ENCODE measurements at regions not wholly inside any gene's neighbourhood (a gene's known extent, or its start where the extent isn't known, plus 50 kb on each side); places are given as distances from the start of the nearest gene placed in this dataset.

GRCh38 chr10:47181052-47181849 lies 118.7 kb upstream of the GDF10 start:
- ATAC-seq (ENCODE audit: low FRiP score), result no peak

DNA sequence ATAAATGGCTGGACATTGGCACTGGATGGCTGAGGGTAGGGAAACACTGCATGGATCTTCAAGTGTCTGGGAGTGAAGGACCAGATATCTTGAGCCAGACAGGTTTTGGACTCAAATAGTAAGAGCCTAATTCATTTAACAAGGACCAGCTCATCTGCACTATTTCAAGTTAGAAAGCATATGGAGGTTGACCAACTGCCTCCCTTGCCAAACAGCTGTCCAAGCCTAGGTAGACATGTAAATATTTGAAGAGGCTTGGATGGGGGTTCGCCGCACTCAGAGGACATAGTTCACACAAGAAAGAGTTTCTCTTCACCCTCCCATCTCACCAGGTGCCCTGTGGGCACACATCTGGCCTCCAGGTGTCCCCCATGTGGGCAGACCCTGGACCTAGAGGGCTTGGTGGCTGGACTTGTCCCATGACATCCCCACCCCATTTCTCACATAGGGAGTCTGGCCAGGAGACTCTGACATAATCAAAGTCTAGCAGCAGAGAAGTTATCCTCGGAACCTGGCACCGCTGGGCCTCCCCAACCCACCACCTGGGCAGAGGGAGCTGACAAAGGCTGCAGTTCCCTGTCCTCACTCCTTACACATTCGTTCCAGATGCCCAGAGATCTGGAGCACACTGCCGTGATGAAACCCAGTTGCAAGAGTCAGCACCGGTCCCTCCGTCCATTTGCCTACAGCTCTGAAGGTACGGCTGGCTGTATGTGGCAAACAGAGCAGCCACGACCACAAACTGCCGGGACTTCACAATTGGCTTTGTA lies 116.9 kb upstream of the GDF10 start:
- no peak for ATAC-seq (ENCODE audit: low FRiP score)
- TF ChIP-seq, protein P1, sequence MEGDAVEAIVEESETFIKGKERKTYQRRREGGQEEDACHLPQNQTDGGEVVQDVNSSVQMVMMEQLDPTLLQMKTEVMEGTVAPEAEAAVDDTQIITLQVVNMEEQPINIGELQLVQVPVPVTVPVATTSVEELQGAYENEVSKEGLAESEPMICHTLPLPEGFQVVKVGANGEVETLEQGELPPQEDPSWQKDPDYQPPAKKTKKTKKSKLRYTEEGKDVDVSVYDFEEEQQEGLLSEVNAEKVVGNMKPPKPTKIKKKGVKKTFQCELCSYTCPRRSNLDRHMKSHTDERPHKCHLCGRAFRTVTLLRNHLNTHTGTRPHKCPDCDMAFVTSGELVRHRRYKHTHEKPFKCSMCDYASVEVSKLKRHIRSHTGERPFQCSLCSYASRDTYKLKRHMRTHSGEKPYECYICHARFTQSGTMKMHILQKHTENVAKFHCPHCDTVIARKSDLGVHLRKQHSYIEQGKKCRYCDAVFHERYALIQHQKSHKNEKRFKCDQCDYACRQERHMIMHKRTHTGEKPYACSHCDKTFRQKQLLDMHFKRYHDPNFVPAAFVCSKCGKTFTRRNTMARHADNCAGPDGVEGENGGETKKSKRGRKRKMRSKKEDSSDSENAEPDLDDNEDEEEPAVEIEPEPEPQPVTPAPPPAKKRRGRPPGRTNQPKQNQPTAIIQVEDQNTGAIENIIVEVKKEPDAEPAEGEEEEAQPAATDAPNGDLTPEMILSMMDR (IDR thresholded peaks at IDR 0.05), result no peak
- no peak for DNase-seq (ENCODE audit: low spot score)

More at GRCh38 chr10:47181052-47181849, 118.7 kb upstream of the GDF10 start:
- TF ChIP-seq, protein P1 (IDR thresholded peaks at IDR 0.05), result no peak
- no peak for DNase-seq (ENCODE audit: low spot score)

GRCh38 chr10:47183704-47184041 lies 116.3 kb upstream of the GDF10 start:
- TF ChIP-seq, protein P1 (IDR thresholded peaks at IDR 0.05), result no peak
- ATAC-seq (ENCODE audit: low FRiP score) (no peak), DNase-seq (ENCODE audit: low spot score) (no peak)

DNA sequence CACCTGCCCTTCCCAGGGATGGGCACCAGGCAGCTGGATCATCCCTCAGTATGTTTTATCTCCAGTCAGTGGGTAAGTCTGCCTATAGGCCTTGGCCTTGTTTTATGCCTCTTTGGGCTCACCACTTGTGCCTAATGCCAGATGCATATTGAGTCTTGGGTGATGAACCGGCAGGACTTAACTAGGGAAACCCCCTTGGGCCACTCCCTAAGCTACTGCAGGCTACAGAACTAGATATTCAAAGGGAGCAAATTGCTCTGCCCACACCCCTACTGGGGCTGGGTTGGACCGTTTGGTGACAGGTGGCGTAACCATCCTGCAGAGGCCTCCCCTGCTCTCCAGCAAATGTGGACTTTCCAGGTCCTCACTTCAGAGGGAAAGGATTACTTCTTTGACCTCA lies 115.7 kb upstream of the GDF10 start:
- TF ChIP-seq, protein P1 (IDR thresholded peaks at IDR 0.05), result no peak
- DNase-seq (ENCODE audit: low spot score) (no peak), ATAC-seq (ENCODE audit: low FRiP score) (no peak)

GRCh38 chr10:47184724-47185330 lies 115.2 kb upstream of the GDF10 start:
- no peak for ATAC-seq (ENCODE audit: low FRiP score)
- TF ChIP-seq, protein P1 (IDR thresholded peaks at IDR 0.05), result no peak
- no peak for DNase-seq (ENCODE audit: low spot score)

GRCh38 chr10:47186941-47187340 lies 113.1 kb upstream of the GDF10 start:
- DNase-seq (ENCODE audit: low spot score) (no peak), ATAC-seq (ENCODE audit: low FRiP score) (no peak)
- TF ChIP-seq, protein P1 (IDR thresholded peaks at IDR 0.05), result no peak
